ENCODE measurements at regions not wholly inside any gene's neighbourhood (a gene's known extent, or its start where the extent isn't known, plus 50 kb on each side); places are given as distances from the start of the nearest gene placed in this dataset.
"Not testable (repeated sequence)": the region's sequence is repeated elsewhere in the genome, so short reads cannot be mapped to it uniquely, and the experiment has no call there.

DNA sequence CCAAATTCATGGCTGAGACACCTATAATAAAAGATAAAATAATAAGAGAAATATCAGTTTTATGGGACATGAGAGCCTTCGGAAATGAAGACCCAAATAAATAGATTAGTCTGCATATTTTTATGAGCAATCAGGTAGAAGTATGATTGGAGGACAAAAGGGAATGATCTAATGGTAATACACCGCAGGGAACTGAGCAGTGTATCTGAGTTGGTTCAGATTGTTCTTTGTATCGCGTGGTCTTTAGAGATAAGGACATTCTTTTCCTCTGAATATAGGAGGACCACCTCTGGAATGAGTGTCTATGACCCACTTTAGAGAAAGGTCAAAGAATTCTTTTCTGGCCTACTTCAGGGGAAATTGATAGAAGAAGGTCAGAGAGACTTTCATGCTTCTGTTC lies 801.8 kb upstream of the CHD1 start:
- POLR2A ChIA-PET, CTCF ChIA-PET: not testable (repeated sequence)

GRCh38 chr5:99724732-99725290 lies 796.0 kb upstream of the CHD1 start:
- Mint-ChIP-seq H3K36me3 (ENCODE audit: low read depth) (no peaks in the 10 kb centered on the region), H3K27me3 (no peaks in the 10 kb centered on the region), H3K4me1 (no peaks in the 10 kb centered on the region), H3K4me3 (no peak overlapping the region), H3K9me3 (no peaks in the 10 kb centered on the region), H3K27ac (no peak overlapping the region)
- no peak for DNase-seq
- ChIA-PET CTCF (no interaction called here), POLR2A (no interaction called here)

More for the DNA sequence above, 801.8 kb upstream of the CHD1 start:
- not testable (repeated sequence) for H3K4me1 Mint-ChIP-seq; H3K9me3 Mint-ChIP-seq; H3K4me3 Mint-ChIP-seq; H3K27me3 Mint-ChIP-seq; DNase-seq; H3K36me3 Mint-ChIP-seq (ENCODE audit: low read depth); H3K27ac Mint-ChIP-seq

- DNase-seq, result no peak
- Mint-ChIP-seq H3K9me3 (no peaks in the 10 kb centered on the region), H3K27me3 (no peaks in the 10 kb centered on the region), H3K4me1 (no peaks in the 10 kb centered on the region), H3K27ac (no peak overlapping the region), H3K36me3 (ENCODE audit: low read depth) (no peaks in the 10 kb centered on the region), H3K4me3 (no peak overlapping the region)
- ChIA-PET POLR2A (no interaction called here), CTCF (no interaction called here)
Measured at GRCh38 chr5:99721506-99721905, 792.7 kb upstream of the CHD1 start.

DNA sequence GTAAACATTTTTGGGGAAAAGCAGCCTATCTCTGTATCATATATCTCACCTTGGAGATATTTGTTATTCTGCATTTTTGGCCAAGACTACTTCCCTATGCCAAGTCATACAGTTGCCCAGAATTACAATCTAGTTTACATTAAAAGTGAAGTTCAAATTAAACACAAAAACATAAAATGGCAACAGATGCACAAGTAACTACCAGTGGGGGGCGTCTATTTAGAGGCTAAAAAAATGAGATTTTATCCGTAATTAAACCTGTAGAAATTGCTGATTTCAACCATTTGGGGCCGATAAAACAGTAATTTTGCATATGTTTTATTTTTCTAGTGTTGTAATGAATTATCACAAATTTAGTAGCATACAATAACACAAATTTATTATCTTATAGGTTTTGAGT lies 787.1 kb upstream of the CHD1 start:
- DNase-seq, result no peak
- ChIA-PET CTCF (no interaction called here), POLR2A (no interaction called here)
- Mint-ChIP-seq H3K27ac (no peak overlapping the region), H3K36me3 (ENCODE audit: low read depth) (no peaks in the 10 kb centered on the region), H3K4me1 (no peaks in the 10 kb centered on the region), H3K9me3 (peaks cover 5% of the 10 kb centered on the region), H3K4me3 (no peak overlapping the region), H3K27me3 (no peaks in the 10 kb centered on the region)

DNA sequence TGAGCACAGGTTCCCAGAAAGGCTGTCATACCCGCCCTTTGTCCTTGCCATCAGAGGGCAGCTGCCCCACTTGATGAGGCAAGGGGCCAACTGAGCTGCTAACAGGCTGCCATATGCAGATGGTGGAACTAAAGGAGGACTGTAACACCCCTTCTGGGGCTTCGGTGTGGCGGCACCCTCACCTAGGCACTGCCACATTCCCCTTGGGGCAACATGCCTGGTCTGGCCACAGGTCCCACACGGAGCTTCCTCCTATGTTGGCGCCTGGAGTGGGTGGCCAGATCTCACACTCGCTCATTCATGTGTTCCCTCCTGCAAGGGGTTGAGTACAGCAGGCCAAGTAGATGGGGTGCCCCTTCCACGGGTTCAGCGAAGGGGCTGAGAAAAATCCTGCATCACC lies 777.4 kb upstream of the CHD1 start:
- H3K9me3 Mint-ChIP-seq, result peaks cover 2% of the 10 kb centered on the region
- no peak for DNase-seq
- no peaks in the 10 kb centered on the region for H3K4me1 Mint-ChIP-seq
- H3K27me3 Mint-ChIP-seq, result no peaks in the 10 kb centered on the region
- POLR2A ChIA-PET, result no interaction called here
- no peak overlapping the region for H3K4me3 Mint-ChIP-seq
- CTCF ChIA-PET, result no interaction called here
- no peaks in the 10 kb centered on the region for H3K36me3 Mint-ChIP-seq (ENCODE audit: low read depth)
- no peak overlapping the region for H3K27ac Mint-ChIP-seq

GRCh38 chr5:99702565-99702964 lies 773.8 kb upstream of the CHD1 start:
- CTCF ChIA-PET, result no interaction called here
- H3K36me3 Mint-ChIP-seq (ENCODE audit: low read depth), result no peaks in the 10 kb centered on the region
- H3K4me1 Mint-ChIP-seq, result no peaks in the 10 kb centered on the region
- H3K27me3 Mint-ChIP-seq, result no peaks in the 10 kb centered on the region
- no peak for DNase-seq
- H3K27ac Mint-ChIP-seq, result no peak overlapping the region
- H3K9me3 Mint-ChIP-seq, result peaks cover 2% of the 10 kb centered on the region
- H3K4me3 Mint-ChIP-seq, result no peak overlapping the region
- POLR2A ChIA-PET, result no interaction called here

- ChIA-PET POLR2A (no interaction called here), CTCF (no interaction called here)
- H3K9me3 Mint-ChIP-seq, result no peaks in the 10 kb centered on the region
- DNase-seq, result no peak
- H3K4me1 Mint-ChIP-seq, result no peaks in the 10 kb centered on the region
- no peak overlapping the region for H3K4me3 Mint-ChIP-seq
- H3K27me3 Mint-ChIP-seq, result no peaks in the 10 kb centered on the region
- H3K36me3 Mint-ChIP-seq (ENCODE audit: low read depth), result no peaks in the 10 kb centered on the region
- H3K27ac Mint-ChIP-seq, result no peak overlapping the region
Measured at GRCh38 chr5:99694884-99695283, 766.1 kb upstream of the CHD1 start.

GRCh38 chr5:99686538-99686937 lies 757.7 kb upstream of the CHD1 start:
- Mint-ChIP-seq H3K4me3 (no peak overlapping the region), H3K9me3 (peaks cover 2% of the 10 kb centered on the region), H3K36me3 (ENCODE audit: low read depth) (no peaks in the 10 kb centered on the region), H3K4me1 (no peaks in the 10 kb centered on the region), H3K27ac (no peak overlapping the region), H3K27me3 (no peaks in the 10 kb centered on the region)
- POLR2A ChIA-PET, result no interaction called here
- DNase-seq, result no peak
- CTCF ChIA-PET, result no interaction called here

GRCh38 chr5:99675974-99676373 lies 747.2 kb upstream of the CHD1 start:
- Mint-ChIP-seq H3K9me3 (no peaks in the 10 kb centered on the region), H3K36me3 (ENCODE audit: low read depth) (no peaks in the 10 kb centered on the region), H3K27ac (no peak overlapping the region), H3K4me1 (no peaks in the 10 kb centered on the region), H3K27me3 (no peaks in the 10 kb centered on the region), H3K4me3 (no peak overlapping the region)
- DNase-seq, result no peak
- ChIA-PET POLR2A (no interaction called here), CTCF (no interaction called here)

DNA sequence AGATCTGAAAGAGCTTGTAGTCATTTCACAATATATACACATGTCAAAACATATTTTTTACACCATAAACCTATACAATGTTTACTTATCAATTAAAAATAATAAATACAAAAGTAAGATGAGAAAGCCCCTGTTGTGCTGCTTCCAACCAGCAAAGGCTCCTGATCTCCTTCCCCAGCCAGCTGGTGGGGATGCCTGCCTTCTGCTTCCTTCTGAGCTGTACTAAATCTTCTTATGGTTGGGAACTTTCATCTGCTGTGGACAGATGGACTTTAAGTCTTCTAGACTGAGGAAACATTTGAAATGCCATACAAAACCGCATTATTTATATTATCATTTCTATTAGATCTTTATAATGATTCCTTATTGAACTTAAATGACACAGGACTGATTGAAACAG lies 745.3 kb upstream of the CHD1 start:
- no peaks in the 10 kb centered on the region for H3K27me3 Mint-ChIP-seq
- no peaks in the 10 kb centered on the region for H3K4me1 Mint-ChIP-seq
- H3K36me3 Mint-ChIP-seq (ENCODE audit: low read depth), result no peaks in the 10 kb centered on the region
- ChIA-PET CTCF (no interaction called here), POLR2A (no interaction called here)
- H3K9me3 Mint-ChIP-seq, result no peaks in the 10 kb centered on the region
- no peak for DNase-seq
- no peak overlapping the region for H3K27ac Mint-ChIP-seq
- H3K4me3 Mint-ChIP-seq, result no peak overlapping the region

- ChIA-PET CTCF (no interaction called here), POLR2A (no interaction called here)
- Mint-ChIP-seq H3K27ac (no peak overlapping the region), H3K27me3 (no peaks in the 10 kb centered on the region), H3K36me3 (ENCODE audit: low read depth) (no peaks in the 10 kb centered on the region), H3K4me1 (no peaks in the 10 kb centered on the region), H3K4me3 (no peak overlapping the region), H3K9me3 (peaks cover 5% of the 10 kb centered on the region)
- no peak for DNase-seq
Measured at GRCh38 chr5:99664972-99665371, 736.2 kb upstream of the CHD1 start.

DNA sequence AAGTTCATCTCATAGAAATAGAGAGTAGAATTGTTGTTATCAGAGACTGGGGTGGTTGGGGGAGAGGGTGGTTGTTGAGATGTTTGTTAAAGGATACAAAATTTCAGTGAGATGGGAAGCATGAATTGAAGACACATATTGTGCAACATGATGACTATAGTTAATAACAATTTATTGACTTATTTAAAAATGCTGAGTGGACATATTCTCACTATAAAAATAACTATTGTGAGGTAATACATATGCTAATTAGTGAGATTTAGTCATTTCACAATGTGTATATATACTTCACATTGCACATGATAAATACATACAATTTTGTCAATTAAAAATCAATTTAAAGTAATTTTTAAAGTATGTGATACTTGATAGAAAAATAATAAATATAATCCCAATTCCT lies 722.5 kb upstream of the CHD1 start:
- no peak for DNase-seq
- no peak overlapping the region for H3K27ac Mint-ChIP-seq
- ChIA-PET POLR2A (no interaction called here), CTCF (no interaction called here)
- H3K36me3 Mint-ChIP-seq (ENCODE audit: low read depth), result no peaks in the 10 kb centered on the region
- H3K27me3 Mint-ChIP-seq, result no peaks in the 10 kb centered on the region
- no peaks in the 10 kb centered on the region for H3K4me1 Mint-ChIP-seq
- no peaks in the 10 kb centered on the region for H3K9me3 Mint-ChIP-seq
- H3K4me3 Mint-ChIP-seq, result no peak overlapping the region

GRCh38 chr5:99646011-99646647 lies 717.3 kb upstream of the CHD1 start:
- POLR2A ChIA-PET, result no interaction called here
- Mint-ChIP-seq H3K4me1 (no peaks in the 10 kb centered on the region), H3K27me3 (no peaks in the 10 kb centered on the region), H3K27ac (no peak overlapping the region), H3K9me3 (no peaks in the 10 kb centered on the region), H3K36me3 (ENCODE audit: low read depth) (no peaks in the 10 kb centered on the region), H3K4me3 (no peak overlapping the region)
- CTCF ChIA-PET, result no interaction called here
- DNase-seq, result no peak

GRCh38 chr5:99644822-99645221 lies 716.0 kb upstream of the CHD1 start:
- Mint-ChIP-seq H3K27ac (no peak overlapping the region), H3K9me3 (no peaks in the 10 kb centered on the region), H3K27me3 (no peaks in the 10 kb centered on the region), H3K4me3 (no peak overlapping the region), H3K4me1 (no peaks in the 10 kb centered on the region), H3K36me3 (ENCODE audit: low read depth) (no peaks in the 10 kb centered on the region)
- DNase-seq, result no peak
- POLR2A ChIA-PET, result no interaction called here
- CTCF ChIA-PET, result no interaction called here

DNA sequence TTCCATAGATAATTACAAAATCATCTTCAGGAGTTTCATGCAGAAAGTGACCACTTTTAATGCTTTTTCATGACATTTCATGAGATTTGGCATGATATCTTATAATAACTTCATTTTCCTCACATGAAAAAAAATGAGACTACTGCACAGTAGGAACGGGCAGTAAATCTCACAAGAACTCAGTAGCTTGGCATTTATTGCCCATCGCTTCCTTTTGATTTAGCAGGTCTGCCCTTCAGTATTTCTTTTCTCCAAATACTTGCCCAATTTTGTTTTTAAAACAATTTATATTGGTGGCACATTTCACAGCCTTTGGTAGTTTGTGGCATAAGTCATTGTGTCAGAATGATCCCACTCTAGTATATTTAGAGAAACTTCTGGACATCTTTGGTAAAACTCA lies 711.8 kb upstream of the CHD1 start:
- CTCF ChIA-PET, result interaction anchor here (0.7 kb wide), 1 partner anchor 356 kb away, joined by 3 read pairs; no protein-coding TSS in a partner anchor
- H3K9me3 Mint-ChIP-seq, result peaks cover 3% of the 10 kb centered on the region
- POLR2A ChIA-PET, result no interaction called here
- no peaks in the 10 kb centered on the region for H3K27me3 Mint-ChIP-seq
- no peak overlapping the region for H3K27ac Mint-ChIP-seq
- no peak for DNase-seq
- no peaks in the 10 kb centered on the region for H3K36me3 Mint-ChIP-seq (ENCODE audit: low read depth)
- no peaks in the 10 kb centered on the region for H3K4me1 Mint-ChIP-seq
- no peak overlapping the region for H3K4me3 Mint-ChIP-seq

Data from activated CD4-positive, alpha-beta memory T cell treated with anti-CD3 and anti-CD28 coated beads, Interleukin-2, amount 10 ng/mL, durations not matched to agents 7 days and 5 days (primary cell).